Ramos (cell line): ENCODE measurements at regions not wholly inside any gene's neighbourhood (a gene's known extent, or its start where the extent isn't known, plus 50 kb on each side); places are given as distances from the start of the nearest gene placed in this dataset.
"Not testable (repeated sequence)": the region's sequence is repeated elsewhere in the genome, so short reads cannot be mapped to it uniquely, and the experiment has no call there.

Source experiments
- in situ Hi-C: fragments of 300-500 bp; cut with MboI; formaldehyde crosslinking; loops from one replicate; pipeline ENCODE4 v1.14.3; 2022; ENCODE audit warnings: low sequenced_read_pairs; ENCODE audit not compliant: unreplicated experiment

DNA sequence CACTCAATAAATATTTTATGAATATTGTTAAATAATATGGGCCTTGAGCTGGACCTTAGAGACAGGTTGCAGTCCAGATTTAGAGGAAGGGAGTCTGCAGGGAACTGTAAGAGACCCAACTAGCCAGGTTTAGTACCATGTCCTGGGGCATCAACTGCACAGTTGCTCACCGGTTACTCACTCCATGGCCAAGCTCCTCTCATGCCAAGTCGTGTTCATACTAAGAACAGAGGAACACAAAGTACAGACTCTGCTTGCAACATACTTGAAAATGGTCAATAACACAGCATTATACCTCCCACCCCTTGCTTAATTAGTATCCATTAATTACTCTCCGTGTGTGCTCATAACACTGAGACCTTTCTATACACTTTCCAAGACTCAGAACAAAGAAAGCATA, 317.6 kb upstream of the PIK3R1 start:
- in situ Hi-C loops, result no loop called here

DNA sequence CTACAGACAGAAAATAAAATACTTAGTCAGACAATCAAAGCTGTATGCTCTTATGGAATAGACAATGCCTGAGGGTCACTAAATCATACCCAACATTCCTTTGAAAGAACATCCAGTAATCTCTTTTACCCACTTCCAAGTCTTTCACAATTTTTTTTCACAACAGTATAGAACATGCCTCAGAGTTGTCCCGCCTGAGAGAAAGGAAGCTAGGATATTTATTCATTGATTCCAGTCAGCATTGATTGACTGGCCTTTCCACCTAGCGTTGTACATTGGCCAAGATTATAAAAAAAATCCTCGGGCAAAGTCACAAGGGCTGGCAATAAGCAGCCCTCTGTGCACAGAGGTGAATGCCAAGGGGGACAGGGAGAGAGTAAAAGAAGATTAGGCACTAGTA, 318.1 kb upstream of the PIK3R1 start:
- in situ Hi-C loops, result no loop called here

DNA sequence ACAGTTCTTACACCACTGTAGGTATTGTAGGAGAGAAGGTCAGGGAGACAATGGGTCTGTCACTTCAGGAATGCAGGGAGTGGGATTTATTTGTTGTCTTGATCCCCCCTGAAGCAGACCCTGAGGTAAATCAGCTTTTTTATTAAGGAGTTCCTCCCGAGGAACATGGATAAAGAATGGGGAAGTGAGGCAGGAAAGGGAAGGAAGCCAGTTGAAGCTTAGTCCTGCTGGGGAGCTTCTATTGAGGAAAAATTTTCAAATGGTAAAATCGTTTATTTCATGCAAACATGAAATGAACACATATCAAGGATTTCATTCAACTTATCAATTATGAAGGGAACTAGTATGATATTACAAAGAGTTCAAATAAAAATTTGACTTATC, 318.6 kb upstream of the PIK3R1 start:
- in situ Hi-C loops, result no loop called here

DNA sequence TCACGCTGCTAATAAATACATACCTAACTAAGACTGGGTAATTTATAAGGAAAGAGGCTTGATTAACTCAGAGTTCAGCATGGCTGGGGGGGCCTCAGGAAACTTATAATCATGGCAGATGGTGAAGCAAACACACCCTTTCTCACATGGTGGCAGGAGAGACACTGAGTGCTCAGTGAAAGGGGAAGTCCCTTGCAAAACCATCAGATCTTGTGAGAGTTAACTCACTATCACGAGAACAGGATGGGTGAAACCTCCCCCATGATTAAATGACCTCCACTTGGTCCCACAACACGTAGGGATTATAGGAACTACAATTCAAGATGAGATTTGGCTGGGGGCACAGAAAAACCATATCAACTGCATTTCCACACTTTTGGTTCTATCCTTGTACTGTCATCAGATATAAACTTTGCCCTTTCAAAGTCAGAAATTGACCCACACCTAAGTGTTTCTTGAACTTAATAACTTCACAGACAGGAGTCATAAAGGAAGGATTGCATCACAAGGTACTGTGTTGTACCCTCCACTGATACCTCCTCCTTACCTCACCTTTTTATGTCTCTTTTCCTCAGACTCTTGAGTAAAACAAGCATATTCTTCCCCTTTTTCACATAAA, 319.1 kb upstream of the PIK3R1 start:
- in situ Hi-C loops, result no loop called here

DNA sequence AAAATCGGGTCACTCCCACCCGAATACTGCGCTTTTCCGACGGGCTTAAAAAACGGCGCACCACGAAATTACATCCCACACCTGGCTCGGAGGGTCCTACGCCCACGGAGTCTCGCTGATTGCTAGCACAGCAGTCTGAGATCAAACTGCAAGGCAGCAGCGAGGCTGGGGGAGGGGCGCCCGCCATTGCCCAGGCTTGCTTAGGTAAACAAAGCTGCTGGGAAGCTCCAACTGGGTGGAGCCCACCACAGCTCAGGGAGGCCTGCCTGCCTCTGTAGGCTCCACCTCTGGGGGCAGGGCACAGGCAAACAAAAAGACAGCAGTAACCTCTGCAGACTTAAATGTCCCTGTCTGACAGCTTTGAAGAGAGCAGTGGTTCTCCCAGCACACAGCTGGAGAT, 325.7 kb upstream of the PIK3R1 start:
- in situ Hi-C loops, result not testable (repeated sequence)

DNA sequence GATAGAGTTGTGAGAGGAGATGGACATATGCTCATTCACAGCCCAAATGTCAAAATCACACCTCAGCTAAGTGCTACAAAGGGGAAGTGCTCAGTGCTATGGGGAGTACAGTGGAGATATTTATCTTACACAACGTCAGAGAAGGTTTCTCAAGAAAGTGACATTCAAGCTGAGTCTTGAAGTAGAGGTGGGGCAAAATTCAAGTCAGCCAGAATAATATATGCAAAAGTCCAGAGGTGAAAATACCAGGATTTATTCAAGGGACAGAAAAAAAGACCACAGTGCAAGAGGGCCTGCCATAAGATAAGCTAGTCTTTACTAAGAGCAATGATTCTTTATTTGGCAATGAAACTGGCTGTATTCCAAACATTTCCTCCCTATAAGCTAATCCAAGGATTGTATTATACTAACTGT, 327.8 kb upstream of the PIK3R1 start:
- in situ Hi-C loops, result no loop called here

DNA sequence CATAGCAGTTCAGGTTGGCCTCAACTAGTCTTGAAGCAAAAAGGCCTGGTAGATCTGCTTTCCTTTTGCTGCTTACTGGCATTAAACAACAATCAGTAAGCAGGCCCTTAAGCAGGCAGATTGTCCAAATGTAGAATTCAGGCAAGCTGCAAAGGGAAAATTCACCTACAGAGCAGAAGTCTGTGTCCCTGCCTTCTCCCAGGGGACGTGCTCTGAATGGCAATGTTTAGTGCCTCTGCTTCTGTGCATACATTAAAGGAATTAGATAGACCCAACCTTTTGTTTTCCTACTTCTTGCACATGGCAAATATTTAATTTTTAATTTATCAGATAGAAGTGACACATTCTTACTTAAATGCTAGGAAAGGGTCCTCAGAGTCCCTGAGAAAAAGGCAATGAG, 328.8 kb upstream of the PIK3R1 start:
- in situ Hi-C loops, result no loop called here

DNA sequence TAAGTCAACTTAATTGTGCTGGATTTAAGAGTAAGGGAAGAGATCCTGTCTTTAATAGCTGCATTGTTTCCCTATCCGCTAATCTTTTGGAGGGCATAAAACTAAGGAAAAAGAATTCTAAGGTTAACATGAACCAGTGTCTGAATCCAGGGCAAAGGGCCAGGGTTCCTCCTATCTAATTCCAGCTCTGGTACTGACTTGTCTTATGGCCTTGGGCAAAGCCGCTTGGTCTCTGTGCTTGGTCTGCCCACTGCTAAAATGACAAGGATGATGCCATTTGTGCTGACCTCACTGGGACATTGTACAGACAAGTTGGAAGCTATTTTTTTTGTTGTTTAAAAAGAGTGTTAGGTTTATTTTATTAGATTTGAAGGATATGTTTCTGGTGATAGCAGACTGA, 334.7 kb upstream of the PIK3R1 start:
- in situ Hi-C loops, result no loop called here

DNA sequence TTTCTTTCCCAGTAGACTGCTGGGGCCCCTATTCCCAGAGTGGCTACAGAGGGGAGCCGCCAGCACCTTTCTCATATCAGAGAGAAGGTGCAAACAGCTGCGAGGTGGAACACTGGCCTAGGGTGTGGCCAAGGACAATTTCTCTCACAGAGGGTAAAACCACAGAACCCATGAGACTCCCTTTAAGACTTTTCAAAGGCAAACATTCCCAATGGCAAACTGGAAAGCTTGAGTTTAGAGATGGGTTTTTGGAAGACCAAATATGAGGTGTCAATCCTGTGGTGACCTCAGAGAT, 335.1 kb upstream of the PIK3R1 start:
- in situ Hi-C loops, result no loop called here

DNA sequence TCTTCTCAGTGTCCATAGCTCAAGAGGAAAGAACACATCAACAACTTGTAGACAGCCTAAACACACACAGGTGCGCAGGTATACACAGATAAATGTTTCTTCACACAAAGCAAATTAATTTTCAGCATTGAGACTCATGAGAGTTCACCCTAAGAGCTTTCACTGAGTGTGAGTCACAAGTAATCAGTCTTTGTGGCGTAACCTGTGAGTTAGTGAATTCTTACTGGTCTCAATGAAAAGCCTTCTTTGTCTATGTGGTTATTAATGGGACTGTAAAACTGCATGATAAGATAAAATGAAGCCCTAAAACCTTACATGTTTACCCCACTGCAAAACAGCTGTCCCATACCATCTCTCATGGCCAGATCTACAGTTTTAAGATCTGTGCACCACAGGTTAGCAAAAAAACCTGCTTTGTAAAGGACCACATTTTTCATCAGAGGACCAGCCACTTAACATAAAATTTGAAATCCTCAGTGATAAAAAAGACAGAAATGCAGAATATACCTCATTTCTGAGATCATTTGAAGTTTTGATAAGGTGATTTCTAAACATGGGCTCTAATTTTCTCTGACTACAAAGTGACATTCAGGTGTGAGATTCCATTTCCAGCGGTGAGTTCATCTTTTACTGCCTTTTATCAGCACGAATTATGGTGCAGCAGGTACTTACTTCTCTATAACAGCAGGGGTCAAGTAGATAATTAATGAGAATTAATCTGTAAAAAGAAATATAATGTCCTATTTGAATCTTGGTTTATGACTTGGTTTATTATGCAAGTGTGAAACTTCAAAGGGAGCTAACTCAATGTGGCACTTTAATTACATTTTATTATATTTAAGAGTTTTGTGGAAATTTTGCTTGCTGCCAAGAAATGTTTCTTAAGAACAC, 335.7 kb upstream of the PIK3R1 start:
- in situ Hi-C loops, result no loop called here

DNA sequence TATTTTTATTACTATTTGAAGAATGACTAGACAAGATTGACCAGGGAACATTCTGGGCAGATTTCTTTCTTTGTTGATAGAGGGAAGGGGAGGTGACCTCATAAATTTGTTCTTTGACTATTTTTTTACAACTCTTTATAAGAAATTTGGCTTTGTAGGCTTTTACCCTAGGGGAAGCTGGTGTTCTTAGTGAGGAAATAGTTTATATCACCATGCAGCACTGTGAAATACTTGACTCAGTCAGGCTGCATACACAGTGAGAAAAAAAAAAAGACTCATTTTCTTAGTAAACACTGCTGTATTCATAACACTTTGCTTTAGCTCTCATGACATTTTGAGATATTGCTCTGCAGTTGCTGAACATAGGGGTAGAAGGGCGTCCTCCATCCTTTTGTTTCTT, 336.6 kb upstream of the PIK3R1 start:
- in situ Hi-C loops, result no loop called here

DNA sequence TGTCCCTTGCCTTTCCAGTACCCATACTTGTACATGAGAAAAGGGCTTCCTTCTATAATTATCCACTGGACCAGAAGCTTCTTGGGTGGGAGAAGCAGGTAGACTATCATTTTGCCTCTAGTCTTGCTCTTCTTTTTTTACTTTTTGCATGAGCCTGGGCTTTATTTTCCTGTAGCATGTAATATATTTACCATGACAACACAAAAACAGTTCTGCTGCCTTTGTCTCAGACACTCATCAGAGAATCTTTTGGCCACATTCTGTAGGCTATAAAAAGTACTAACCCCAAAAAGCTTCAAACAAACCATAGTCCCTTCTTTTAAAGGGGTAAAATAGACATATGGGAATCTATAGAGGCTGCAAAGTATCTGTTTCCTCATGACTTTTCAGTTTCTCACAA, 339.2 kb upstream of the PIK3R1 start:
- in situ Hi-C loops, result no loop called here

DNA sequence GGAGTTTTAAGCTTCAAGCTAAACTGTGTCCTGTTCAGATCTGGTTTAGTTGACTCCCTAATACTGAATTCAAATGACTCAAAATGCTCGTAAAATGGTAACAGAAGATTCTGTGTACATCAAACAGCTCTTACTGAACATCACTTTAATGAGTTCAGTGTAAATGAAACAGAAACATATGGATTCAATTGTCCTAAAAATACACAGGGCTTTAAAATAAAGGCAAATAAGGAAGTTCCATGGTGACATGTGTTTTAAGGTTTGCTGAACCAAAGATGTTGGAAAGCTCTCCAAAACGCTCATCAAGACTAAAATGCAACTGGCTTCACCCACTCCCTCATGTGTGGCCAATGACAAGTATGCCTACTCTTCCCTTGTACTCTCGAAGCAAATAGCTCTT, 340.0 kb upstream of the PIK3R1 start:
- in situ Hi-C loops, result no loop called here

DNA sequence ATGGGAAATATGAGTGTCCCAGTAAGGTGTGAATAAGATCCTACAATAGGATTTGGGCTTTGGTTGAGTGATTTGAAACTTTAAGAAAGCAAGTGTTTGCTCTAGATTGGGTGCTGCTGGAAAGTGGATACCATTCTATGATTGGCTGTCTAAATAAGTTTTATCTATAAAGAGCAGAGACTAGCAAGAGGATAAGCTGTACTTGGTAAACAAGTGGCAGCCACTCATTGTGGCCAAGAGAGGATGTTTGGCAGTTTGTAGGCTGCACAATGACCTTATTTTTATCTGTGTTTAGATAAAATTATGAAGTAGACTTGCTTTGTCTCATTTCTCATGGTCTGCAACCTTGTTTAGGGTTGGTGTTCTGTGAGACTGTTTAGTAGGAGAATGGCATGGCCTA, 341.6 kb upstream of the PIK3R1 start:
- in situ Hi-C loops, result no loop called here

DNA sequence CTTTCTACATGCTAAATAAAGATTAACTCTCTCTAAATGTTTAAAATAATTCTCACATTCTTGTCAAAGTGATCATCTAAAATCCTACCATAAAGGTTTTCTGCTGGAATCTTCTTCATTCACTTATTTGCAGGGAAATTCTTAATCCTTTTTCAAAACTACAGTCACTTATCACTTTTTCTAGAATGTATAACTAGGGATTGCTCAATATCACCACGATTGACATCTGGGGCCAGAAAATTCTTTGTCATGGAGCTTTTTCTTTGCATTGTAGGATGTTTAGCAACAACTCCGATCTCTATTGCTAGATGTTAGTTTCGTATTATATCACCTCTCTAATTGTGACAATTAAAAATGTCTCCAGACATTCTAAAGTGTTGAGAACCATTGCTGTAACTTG, 344.9 kb upstream of the PIK3R1 start:
- in situ Hi-C loops, result no loop called here

DNA sequence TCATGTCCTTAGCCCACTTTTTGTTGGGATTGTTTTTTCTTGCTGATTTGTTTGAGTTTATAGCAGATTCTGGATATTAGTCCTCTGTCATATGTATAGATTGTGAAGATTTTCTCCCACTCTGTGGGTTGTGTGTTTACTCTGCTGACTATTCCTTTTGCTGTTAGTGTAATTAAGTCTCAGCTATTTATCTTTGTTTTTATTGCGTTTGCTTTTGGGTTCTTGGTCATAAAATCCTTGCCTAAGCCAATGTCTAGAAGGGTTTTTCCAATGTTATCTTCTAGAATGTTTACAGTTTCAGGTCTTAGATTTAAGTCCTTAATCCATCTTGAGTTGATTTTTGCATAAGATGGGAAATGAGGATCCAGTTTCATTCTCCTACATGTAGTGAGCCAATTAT, 351.2 kb upstream of the PIK3R1 start:
- in situ Hi-C loops, result not testable (repeated sequence)

DNA sequence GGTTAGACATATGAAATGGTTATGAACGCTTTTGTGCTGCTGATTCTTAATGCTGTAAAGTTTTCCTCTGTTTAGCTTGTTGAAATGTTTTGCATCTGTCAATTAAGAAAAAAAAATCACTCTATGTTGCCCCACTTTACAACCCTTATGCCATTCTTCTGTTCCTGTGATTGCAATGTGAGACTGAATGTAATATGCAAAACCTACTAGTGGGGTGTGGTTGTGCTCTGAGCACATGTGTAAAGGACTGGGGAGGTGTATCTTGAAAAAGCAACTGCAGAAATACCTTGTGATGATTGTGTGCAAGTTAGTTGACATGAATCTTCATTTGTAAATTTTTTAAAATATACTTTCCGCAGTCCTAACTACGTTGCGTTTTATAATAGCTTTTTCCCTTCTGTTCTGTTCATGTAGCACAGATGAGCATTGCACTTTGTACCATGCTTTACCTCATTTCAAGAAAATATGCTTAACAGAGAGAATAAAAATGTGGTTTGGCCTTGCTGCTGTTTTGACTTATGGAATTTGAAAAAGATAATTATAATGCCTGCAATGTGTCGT, 357.0 kb upstream of the PIK3R1 start:
- in situ Hi-C loops, result no loop called here

DNA sequence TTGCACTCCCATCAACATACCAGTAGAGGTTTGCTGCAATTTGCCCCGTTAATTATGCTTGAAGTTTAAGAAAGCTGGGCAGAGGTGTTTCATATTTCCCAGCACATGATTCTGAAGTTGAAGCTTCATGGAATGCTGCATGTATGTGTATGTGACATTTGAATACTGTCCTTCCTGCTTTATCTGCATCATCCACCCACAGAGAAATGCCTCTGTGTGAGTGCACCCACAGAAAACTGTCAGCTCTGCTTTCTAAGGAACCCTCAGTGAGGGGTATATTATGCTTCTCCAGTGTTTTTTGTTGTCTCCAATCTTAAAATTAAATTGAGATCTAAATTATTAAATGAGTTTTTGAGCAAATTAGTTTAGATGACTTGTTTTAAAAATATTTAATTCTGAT, 358.1 kb upstream of the PIK3R1 start:
- in situ Hi-C loops, result no loop called here

DNA sequence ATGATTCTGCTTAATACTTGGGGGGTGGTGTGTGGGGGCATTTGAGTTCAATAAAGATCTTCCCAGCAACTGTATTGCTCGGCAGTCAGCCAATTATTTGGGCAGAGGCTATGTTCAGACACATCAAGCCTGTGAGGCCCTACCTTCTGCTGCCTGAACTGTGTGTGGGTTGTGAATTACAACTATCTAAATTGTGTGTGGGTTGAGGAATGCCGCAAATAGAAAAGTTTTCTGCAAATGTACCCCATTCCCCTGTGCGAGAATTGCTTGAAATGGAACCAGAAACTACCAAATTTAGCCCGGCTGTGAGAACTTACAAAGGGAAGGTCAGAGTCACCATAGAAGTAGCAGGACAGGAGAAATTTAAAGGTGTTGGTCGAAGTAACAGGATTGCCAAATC, 360.0 kb upstream of the PIK3R1 start:
- in situ Hi-C loops, result no loop called here

DNA sequence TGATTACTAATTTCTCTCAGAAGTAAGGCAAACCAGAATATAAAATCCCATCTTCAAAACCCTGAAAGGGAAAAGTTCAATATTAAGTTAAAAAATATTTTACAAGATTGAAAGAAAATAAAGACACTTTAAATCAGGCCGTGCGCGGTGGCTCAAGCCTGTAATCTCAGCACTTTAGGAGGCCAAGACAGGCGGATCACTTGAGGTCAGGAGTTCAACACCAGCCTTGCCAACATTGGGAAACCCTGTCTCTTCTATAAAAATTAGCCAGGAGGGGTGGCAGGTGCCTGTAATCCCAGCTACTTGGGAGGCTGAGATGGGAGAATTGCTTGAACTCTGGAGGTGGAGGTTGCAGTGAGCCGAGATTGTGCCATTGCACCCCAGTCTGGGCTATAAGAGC, 364.6 kb upstream of the PIK3R1 start:
- in situ Hi-C loops, result not testable (repeated sequence)

DNA sequence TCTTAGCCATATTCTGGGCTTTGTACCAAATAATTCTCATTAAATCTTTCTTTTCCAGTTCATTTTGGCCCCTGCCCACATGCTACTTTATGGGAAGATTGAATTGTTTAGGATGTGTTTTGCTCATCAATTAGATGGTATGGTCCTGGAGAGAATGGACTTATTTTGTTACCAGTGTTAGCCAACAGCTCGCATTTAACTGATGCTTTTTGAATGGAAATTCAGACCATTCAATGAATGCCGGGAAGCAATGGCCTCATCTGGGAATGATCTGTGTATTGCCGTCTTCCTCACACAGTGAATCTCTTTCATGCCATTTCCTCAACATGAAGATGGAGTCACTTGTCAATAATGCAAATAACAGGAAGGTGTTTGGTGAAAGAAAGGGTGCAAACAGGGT, 370.6 kb upstream of the PIK3R1 start:
- in situ Hi-C loops, result no loop called here

DNA sequence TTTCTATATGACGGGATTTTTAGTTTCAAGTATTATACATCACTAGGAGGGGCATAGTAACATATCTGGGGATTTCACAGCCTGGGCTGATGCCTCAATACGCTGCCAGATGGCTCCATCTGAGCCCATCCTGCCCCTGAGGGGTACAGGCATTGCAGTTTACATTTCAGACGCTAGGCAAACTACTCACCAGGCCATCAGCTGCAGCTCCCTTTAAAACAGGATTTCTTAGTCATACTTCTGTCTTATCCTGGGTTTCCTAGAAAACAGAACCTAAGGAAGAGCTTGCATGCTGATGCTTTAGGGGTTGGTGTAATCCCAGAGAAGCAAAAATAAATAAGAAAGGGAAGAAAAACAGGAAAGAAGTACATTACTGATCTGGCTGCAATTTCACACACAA, 372.8 kb upstream of the PIK3R1 start:
- in situ Hi-C loops, result no loop called here
